Activated CD4-positive, alpha-beta T cell treated with anti-CD3 and anti-CD28 coated beads, Interleukin-10, Interleukin-2, amounts not matched to agents 100 ng/mL and 50 ng/mL, durations not matched to agents 16 hours and 8 hours (primary cell): ENCODE measurements at regions not wholly inside any gene's neighbourhood (a gene's known extent, or its start where the extent isn't known, plus 50 kb on each side); places are given as distances from the start of the nearest gene placed in this dataset.
A peak's percentile ranks its signal among the peaks of the same experiment; 100 is the strongest.

Source experiments
- DNase-seq: peaks from one replicate; pipeline ENCODE4 v3.0.0-alpha.2; 2020

GRCh38 chr4:95998311-95998710, 158.4 kb downstream of the PDHA2 start:
- no peak for DNase-seq

GRCh38 chr4:96003951-96004740, 164.3 kb downstream of the PDHA2 start:
- DNase-seq = no peak

- no peak for DNase-seq
Observed at GRCh38 chr4:96009427-96010119, 169.7 kb downstream of the PDHA2 start.

- DNase-seq = no peak
Observed at GRCh38 chr4:96012687-96013086, 172.8 kb downstream of the PDHA2 start.

GRCh38 chr4:96016634-96017299, 176.9 kb downstream of the PDHA2 start:
- DNase-seq = peak; percentile 0

GRCh38 chr4:96025011-96025410, 185.1 kb downstream of the PDHA2 start:
- DNase-seq = no peak

- DNase-seq = peak; percentile 11
Observed at GRCh38 chr4:96035727-96036126, 195.8 kb downstream of the PDHA2 start.

- DNase-seq = no peak
Observed at GRCh38 chr4:96036781-96037180, 196.9 kb downstream of the PDHA2 start.

GRCh38 chr4:96037705-96038104, 197.8 kb downstream of the PDHA2 start:
- DNase-seq = no peak

GRCh38 chr4:96039217-96039616, 199.3 kb downstream of the PDHA2 start:
- DNase-seq = no peak

GRCh38 chr4:96039803-96040436, 200.0 kb downstream of the PDHA2 start:
- DNase-seq = no peak

GRCh38 chr4:96044971-96045370, 205.1 kb downstream of the PDHA2 start:
- DNase-seq = no peak

- DNase-seq = no peak
Observed at GRCh38 chr4:96052827-96053226, 212.9 kb downstream of the PDHA2 start.

GRCh38 chr4:96056346-96056934, 216.5 kb downstream of the PDHA2 start:
- DNase-seq = no peak

GRCh38 chr4:96063639-96064038, 223.7 kb downstream of the PDHA2 start:
- DNase-seq = no peak

GRCh38 chr4:96073461-96073860, 233.6 kb downstream of the PDHA2 start:
- DNase-seq = no peak

- DNase-seq = no peak
Observed at GRCh38 chr4:96092151-96092705, 252.3 kb downstream of the PDHA2 start.

- DNase-seq = no peak
Observed at GRCh38 chr4:96093057-96093456, 253.2 kb downstream of the PDHA2 start.

- no peak for DNase-seq
Observed at GRCh38 chr4:96093563-96093962, 253.7 kb downstream of the PDHA2 start.

- DNase-seq = no peak
Observed at GRCh38 chr4:96094183-96094582, 254.3 kb downstream of the PDHA2 start.

GRCh38 chr4:96097040-96097607, 257.2 kb downstream of the PDHA2 start:
- DNase-seq = no peak

- no peak for DNase-seq
Observed at GRCh38 chr4:96097693-96098092, 257.8 kb downstream of the PDHA2 start.
